ENCODE measurements at regions not wholly inside any gene's neighbourhood (a gene's known extent, or its start where the extent isn't known, plus 50 kb on each side); places are given as distances from the start of the nearest gene placed in this dataset.

DNA sequence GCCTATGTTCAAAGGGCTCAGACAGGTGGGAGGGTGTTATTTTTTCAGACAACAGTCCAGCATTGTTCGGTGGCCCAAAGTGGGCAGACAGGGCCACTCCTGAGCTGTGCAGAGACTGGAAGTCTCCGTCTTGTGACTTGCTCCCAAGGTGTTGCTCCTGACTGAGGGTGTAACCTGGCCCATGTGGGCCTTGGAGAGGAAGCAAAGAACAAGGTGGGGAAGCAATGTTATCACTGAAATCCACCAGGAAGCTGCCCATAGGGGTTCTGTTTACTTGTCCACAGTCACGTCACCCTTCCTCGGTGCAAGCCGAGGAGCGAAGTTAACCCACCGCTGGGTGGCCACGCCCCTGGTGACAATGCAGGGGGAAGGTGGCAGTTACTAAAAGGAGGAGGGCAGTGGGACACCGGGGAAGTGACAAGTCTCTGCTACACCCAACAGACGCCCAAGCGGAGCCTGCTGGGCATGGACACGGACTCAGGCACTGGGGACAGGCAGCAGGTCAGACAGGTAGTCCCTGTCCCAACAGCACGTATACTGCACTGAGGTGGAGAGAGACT lies 311.6 kb upstream of the MKI67 start:
- Mint-ChIP-seq H3K27me3 (no peaks in the 10 kb centered on the region), H3K27ac (no peak overlapping the region), H3K36me3 (ENCODE audit: low read depth) (no peaks in the 10 kb centered on the region), H3K9me3 (no peaks in the 10 kb centered on the region), H3K4me1 (no peaks in the 10 kb centered on the region), H3K4me3 (no peak overlapping the region)
- CTCF ChIA-PET, result no interaction called here
- DNase-seq (no peak), ATAC-seq (ENCODE audit: low read depth) (no peak)
- POLR2A ChIA-PET, result no interaction called here
- intact Hi-C loops (cut with micrococcal nuclease), result no loop called here
- TF ChIP-seq, protein P1, sequence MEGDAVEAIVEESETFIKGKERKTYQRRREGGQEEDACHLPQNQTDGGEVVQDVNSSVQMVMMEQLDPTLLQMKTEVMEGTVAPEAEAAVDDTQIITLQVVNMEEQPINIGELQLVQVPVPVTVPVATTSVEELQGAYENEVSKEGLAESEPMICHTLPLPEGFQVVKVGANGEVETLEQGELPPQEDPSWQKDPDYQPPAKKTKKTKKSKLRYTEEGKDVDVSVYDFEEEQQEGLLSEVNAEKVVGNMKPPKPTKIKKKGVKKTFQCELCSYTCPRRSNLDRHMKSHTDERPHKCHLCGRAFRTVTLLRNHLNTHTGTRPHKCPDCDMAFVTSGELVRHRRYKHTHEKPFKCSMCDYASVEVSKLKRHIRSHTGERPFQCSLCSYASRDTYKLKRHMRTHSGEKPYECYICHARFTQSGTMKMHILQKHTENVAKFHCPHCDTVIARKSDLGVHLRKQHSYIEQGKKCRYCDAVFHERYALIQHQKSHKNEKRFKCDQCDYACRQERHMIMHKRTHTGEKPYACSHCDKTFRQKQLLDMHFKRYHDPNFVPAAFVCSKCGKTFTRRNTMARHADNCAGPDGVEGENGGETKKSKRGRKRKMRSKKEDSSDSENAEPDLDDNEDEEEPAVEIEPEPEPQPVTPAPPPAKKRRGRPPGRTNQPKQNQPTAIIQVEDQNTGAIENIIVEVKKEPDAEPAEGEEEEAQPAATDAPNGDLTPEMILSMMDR (IDR thresholded peaks at IDR 0.05), result no peak

DNA sequence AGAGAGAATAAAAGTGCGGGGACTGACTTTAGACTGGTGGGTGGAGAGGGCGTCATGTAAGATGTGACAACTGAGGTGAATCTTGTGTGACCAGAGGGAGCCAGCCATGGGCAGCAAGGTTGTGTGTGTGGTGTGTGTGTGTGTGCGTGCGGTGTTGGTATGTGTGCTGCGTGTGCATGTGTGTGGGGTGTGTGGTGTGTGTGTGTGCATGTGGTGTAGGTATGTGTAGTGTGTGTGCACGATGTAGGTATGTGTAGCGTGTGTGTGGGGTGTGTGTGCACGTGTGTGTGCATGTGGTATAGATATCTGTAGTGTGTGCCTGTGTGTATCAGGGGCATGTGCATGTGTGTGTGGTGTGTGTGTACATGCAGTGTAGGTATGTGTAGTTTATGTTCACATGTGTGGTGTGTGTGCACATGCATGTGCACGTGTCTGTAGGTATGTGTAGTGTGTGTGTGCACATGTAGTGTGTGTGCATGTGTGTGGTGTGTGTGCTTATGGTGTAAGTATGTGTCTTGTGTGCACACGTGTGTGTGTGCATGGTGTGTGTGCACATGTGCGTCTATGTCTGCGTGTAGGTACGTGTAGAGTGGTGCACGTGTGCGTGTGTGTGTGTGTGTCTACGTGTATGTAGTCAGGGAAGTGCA lies 312.3 kb upstream of the MKI67 start:
- no peaks in the 10 kb centered on the region for H3K27me3 Mint-ChIP-seq
- ATAC-seq (ENCODE audit: low read depth) (no peak), DNase-seq (no peak)
- no peaks in the 10 kb centered on the region for H3K36me3 Mint-ChIP-seq (ENCODE audit: low read depth)
- no peak overlapping the region for H3K27ac Mint-ChIP-seq
- no peak overlapping the region for H3K4me3 Mint-ChIP-seq
- no peaks in the 10 kb centered on the region for H3K9me3 Mint-ChIP-seq
- TF ChIP-seq, protein P1 (IDR thresholded peaks at IDR 0.05), result no peak
- ChIA-PET CTCF (no interaction called here), POLR2A (no interaction called here)
- H3K4me1 Mint-ChIP-seq, result no peaks in the 10 kb centered on the region
- intact Hi-C loops (cut with micrococcal nuclease), result no loop called here

DNA sequence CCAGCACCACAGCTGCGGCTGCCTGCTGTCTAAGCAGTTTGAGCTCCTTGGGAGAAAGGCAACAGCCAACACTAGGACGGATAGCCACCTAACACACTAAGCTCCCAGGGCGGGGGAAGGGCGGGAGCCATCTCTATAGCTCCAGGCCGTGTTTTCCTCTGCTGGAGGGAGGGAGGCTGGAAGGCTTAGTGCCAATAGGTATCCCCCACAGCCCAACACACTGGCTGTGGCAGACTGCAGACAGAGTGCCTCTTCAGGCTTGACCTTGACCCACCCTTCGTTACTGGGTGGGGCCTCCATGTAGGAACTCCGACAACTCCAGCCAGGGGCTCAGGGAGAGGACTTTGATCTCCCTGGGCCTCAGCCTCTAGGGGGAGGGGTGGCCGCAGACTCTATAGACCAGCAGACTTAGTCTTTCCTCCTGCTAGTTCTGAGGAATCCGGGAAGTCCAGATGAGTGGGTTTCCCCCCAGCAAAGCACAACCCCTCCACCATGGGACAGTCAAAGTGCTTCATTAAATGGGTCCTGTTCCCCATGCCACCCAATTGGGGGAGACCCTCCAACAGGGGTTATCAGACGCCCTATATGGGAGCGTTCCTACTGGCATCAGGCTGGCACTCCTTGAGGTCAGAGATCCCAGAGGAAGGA lies 314.4 kb upstream of the MKI67 start:
- H3K27me3 Mint-ChIP-seq, result no peaks in the 10 kb centered on the region
- no peaks in the 10 kb centered on the region for H3K9me3 Mint-ChIP-seq
- ATAC-seq (ENCODE audit: low read depth), result no peak
- TF ChIP-seq, protein P1 (IDR thresholded peaks at IDR 0.05), result no peak
- no peaks in the 10 kb centered on the region for H3K36me3 Mint-ChIP-seq (ENCODE audit: low read depth)
- ChIA-PET CTCF (no interaction called here), POLR2A (no interaction called here)
- DNase-seq, result no peak
- H3K4me3 Mint-ChIP-seq, result no peak overlapping the region
- no peaks in the 10 kb centered on the region for H3K4me1 Mint-ChIP-seq
- no peak overlapping the region for H3K27ac Mint-ChIP-seq
- intact Hi-C loops (cut with micrococcal nuclease), result no loop called here

DNA sequence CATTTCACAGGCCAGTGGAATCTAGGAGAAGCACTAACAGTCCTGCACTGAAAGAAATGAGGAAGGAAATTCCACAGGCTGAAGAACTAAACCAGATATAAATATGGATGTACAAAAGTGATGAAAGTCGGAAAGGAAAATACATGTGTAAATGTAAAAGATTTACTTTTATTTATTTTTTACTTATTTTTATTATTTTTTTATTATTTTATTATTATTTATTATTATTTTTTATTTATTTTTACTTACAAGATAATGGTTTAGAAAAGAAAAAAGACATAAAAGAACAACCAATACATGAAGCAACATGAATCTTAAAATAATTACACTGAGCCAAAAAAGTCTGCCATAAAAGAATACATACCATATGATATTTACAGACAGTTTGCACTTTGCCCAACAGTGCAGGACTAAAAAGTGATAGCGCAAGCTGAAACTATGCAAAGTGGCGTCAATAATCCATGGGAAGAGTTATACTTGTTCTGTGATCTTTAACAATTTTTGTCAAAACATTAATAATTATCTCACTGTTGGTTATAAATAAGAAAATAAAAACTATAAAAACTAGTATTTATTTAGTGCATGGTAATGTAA lies 317.8 kb upstream of the MKI67 start:
- no peaks in the 10 kb centered on the region for H3K9me3 Mint-ChIP-seq
- ChIA-PET POLR2A (no interaction called here), CTCF (no interaction called here)
- ATAC-seq (ENCODE audit: low read depth), result no peak
- H3K27ac Mint-ChIP-seq, result no peak overlapping the region
- no peak overlapping the region for H3K4me3 Mint-ChIP-seq
- no peaks in the 10 kb centered on the region for H3K36me3 Mint-ChIP-seq (ENCODE audit: low read depth)
- no peaks in the 10 kb centered on the region for H3K4me1 Mint-ChIP-seq
- no peak for DNase-seq
- intact Hi-C loops (cut with micrococcal nuclease), result no loop called here
- TF ChIP-seq, protein P1 (IDR thresholded peaks at IDR 0.05), result no peak
- no peaks in the 10 kb centered on the region for H3K27me3 Mint-ChIP-seq

DNA sequence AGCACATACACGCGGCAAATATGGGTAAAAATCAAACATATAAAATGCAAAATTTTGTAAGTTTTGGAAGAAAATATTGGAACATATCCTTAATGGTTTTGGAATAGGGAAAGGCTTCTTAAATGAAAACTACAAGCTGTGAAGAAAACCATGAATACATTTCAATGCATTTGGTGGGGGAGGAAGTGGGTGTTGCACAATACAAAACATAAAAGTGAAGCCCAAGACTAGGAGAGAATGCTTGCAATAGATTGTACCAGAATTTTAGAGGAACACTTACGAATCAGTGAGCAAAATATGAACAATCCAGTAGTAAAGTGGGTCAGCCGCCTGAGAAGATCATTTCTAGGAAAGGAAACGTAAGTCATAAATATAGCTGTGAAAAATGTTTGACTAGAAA lies 322.6 kb upstream of the MKI67 start:
- ATAC-seq (ENCODE audit: low read depth) (no peak), DNase-seq (no peak)
- H3K36me3 Mint-ChIP-seq (ENCODE audit: low read depth), result no peaks in the 10 kb centered on the region
- no peaks in the 10 kb centered on the region for H3K4me1 Mint-ChIP-seq
- H3K9me3 Mint-ChIP-seq, result no peaks in the 10 kb centered on the region
- POLR2A ChIA-PET, result no interaction called here
- no peak overlapping the region for H3K4me3 Mint-ChIP-seq
- H3K27ac Mint-ChIP-seq, result no peak overlapping the region
- no peaks in the 10 kb centered on the region for H3K27me3 Mint-ChIP-seq
- TF ChIP-seq, protein P1 (IDR thresholded peaks at IDR 0.05), result no peak
- CTCF ChIA-PET, result no interaction called here
- intact Hi-C loops (cut with micrococcal nuclease), result no loop called here
